GM12891 (cell line): ENCODE measurements at regions not wholly inside any gene's neighbourhood (a gene's known extent, or its start where the extent isn't known, plus 50 kb on each side); places are given as distances from the start of the nearest gene placed in this dataset.

Source experiments
- POLR2A ChIP-seq: IDR thresholded peaks from 2 replicates; pipeline ENCODE4 v1.6.1; 2011; ENCODE audit warnings: low read depth, low read length, control low read depth
- POLR2AphosphoS5 ChIP-seq: IDR thresholded peaks from 2 replicates; pipeline ENCODE4 v1.6.1; 2011; ENCODE audit warnings: low read depth, low read length, control low read depth
- POU2F2 ChIP-seq: IDR thresholded peaks from 2 replicates; pipeline ENCODE4 v1.6.1; 2011; ENCODE audit warnings: low read depth, mild to moderate bottlenecking, control low read depth, low read length, moderate library complexity

- TF ChIP-seq POLR2AphosphoS5: no peak
- no peak for TF ChIP-seq POLR2A
- no peak for TF ChIP-seq POU2F2
Measured at GRCh38 chr11:129277198-129277843, 85.2 kb upstream of the ARHGAP32 start.
